SK-N-MC (cell line): ENCODE measurements at regions not wholly inside any gene's neighbourhood (a gene's known extent, or its start where the extent isn't known, plus 50 kb on each side); places are given as distances from the start of the nearest gene placed in this dataset.

ENCODE experiments used
- DNase-seq: peaks from one replicate; pipeline ENCODE4 v3.0.0-alpha.2; 2011; ENCODE audit warnings: low read depth, low spot score
- H3K27ac ChIP-seq: fragments of 200-600 bp; sonication (generic); 2 replicates; pipeline ENCODE4 v1.5.1; 2016; ENCODE audit warnings: mixed run types
- H3K36me3 ChIP-seq: fragments of 200-600 bp; sonication (generic); 2 replicates; pipeline ENCODE4 v1.6.1; 2017; ENCODE audit warnings: antibody characterized with exemption, low read length, mixed read lengths; ENCODE audit not compliant: insufficient read depth
- H3K4me3 ChIP-seq: fragments of 200-600 bp; sonication (generic); 2 replicates; pipeline ENCODE4 v1.5.1; 2016
- H3K9ac ChIP-seq: fragments of 200-600 bp; sonication (generic); 2 replicates; pipeline ENCODE4 v1.8.0; 2017; ENCODE audit warnings: mixed run types, mixed read lengths; ENCODE audit not compliant: insufficient read length
- H3K9me3 ChIP-seq: fragments of 200-600 bp; sonication (generic); 2 replicates; pipeline ENCODE4 v1.6.1; 2017; ENCODE audit warnings: low read depth, mild to moderate bottlenecking, antibody characterized with exemption, low read length, moderate library complexity, mixed read lengths
- EZH2 ChIP-seq: fragments of 200-600 bp; sonication (generic); IDR thresholded peaks from one replicate; pipeline ENCODE4 v1.6.1; 2017; ENCODE audit warnings: antibody characterized with exemption
- FOXP2 ChIP-seq: optimal IDR thresholded peaks from 2 replicates; pipeline ENCODE3; 2011; ENCODE audit warnings: mild to moderate bottlenecking, moderate library complexity; ENCODE audit not compliant: insufficient read depth; ENCODE audit errors: extremely low read length, control extremely low read depth
- POLR2AphosphoS5 ChIP-seq: IDR thresholded peaks from 2 replicates; pipeline ENCODE4 v1.6.1; 2012; ENCODE audit warnings: mild to moderate bottlenecking, low read depth, low read length, borderline replicate concordance

DNA sequence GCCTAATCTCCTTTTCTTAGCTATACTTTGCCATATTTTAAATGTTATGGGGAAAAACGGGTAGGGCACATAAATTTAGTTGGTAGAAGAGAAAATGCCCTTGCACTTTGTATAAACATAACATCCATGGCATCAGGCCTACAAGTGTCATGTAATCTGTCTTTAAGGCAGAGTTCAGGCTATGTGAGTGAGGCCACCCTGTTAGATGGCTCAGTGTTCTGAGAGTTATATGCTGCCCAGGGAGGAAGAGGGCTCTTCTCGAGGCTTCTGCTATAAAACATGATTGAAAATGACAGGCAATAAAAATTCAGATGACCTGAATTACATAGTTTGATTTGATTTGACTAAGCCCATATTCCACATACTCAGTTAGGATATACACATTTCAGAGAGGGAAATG, 553.6 kb upstream of the MAP3K7 start:
- no peak for DNase-seq
- no peak overlapping the region for H3K4me3 ChIP-seq
- H3K9me3 ChIP-seq = no peaks in the 10 kb centered on the region
- TF ChIP-seq EZH2 = no peak
- no peak for TF ChIP-seq FOXP2
- no peak for TF ChIP-seq POLR2AphosphoS5
- no peak overlapping the region for H3K27ac ChIP-seq
- H3K36me3 ChIP-seq = no peaks in the 10 kb centered on the region
- H3K9ac ChIP-seq = no peak overlapping the region

DNA sequence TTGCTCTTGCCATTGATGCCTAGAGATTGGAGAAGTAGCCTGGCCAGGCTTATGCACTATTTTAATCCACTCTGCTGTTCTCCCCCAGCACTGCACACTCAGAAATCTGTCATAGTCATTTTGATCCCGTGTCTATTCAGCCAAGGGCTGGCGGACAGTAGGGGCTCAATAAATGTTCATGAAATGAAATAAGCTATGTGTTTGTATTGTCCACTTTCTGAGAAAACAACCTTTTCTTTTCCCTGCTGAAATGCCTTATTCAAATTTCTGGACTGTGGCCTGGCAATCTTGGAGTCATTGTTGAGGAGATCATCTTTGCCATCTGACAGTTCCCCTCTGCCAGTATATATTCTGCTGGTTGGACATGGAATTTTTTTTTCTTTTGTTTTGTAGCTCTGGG, 550.4 kb upstream of the MAP3K7 start:
- H3K9me3 ChIP-seq = no peaks in the 10 kb centered on the region
- H3K27ac ChIP-seq = no peak overlapping the region
- no peak overlapping the region for H3K9ac ChIP-seq
- H3K36me3 ChIP-seq = no peaks in the 10 kb centered on the region
- TF ChIP-seq POLR2AphosphoS5 = no peak
- TF ChIP-seq EZH2 = no peak
- no peak for TF ChIP-seq FOXP2
- H3K4me3 ChIP-seq = no peak overlapping the region
- no peak for DNase-seq

DNA sequence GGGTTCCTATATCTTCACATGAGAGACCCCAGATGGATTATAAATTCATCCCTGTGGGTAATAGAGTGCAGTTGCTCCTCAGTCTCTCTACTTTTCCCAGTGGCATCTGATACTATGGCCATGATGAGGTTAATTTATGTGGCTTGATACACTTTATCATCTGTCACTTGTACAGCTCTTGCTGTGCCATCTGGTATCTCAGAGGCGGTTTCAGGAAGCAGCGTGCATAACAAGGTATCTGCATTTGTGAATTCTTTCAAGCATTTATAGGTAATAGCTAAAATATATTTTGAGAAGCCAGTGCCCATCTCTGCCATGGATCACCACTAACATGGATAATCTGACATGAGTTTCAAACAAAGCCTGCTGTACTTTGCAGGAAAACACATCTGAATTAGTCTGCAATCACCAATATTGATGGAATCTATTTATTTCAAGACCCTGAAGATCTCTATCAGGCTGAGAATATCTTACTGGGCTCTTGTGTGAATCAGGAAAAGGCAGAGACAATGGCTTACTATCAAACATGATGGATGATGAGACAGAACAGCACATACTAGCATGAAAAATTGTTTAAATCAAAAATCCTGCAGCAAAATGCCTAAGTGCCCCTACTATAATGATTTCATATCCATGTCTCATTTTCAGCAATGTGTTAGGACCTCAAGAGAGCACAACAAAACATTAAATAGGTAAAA, 548.7 kb upstream of the MAP3K7 start:
- no peak for TF ChIP-seq FOXP2
- no peak for TF ChIP-seq POLR2AphosphoS5
- TF ChIP-seq EZH2 = no peak
- no peak overlapping the region for H3K27ac ChIP-seq
- no peaks in the 10 kb centered on the region for H3K9me3 ChIP-seq
- no peaks in the 10 kb centered on the region for H3K36me3 ChIP-seq
- H3K4me3 ChIP-seq = no peak overlapping the region
- no peak overlapping the region for H3K9ac ChIP-seq
- no peak for DNase-seq

DNA sequence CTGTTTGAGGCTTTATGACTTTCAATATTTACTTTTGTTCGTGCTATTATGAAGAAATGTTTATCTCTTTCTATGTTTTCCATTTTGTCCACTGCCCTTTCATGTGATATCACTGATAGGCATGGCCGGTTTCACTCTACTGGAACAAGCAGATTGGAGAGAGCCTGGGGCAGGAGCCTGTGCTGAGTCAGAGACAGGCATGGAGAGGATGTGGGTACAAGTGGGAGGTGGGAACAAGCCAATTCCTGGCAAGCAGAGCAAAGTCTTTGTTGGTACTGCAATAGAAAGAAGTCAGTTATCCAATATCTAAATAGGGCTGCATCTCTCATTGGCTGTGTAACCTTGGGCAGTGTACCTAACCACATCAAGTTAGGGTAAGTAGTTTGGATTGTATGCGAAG, 545.6 kb upstream of the MAP3K7 start:
- no peak for DNase-seq
- no peak overlapping the region for H3K4me3 ChIP-seq

DNA sequence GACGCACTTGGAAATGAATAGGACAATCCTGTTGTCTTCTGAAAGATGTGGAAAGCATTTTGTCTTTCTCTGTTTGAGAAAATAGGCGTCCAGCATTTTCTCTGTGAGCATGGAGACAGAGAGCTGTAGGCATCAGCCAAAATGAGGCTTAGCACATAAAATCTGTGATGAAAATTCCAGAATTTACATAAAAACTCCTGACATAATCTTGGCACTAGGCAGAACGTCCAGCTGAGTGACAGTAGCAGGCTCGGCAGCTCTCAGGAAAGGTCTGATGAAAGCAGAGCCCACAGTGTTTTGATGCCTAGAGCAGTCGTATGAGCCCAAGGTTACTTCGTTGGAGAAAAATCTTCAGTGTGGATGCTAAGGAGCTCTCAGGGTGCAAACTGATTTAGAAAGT, 543.3 kb upstream of the MAP3K7 start:
- H3K36me3 ChIP-seq = no peaks in the 10 kb centered on the region
- H3K4me3 ChIP-seq = no peak overlapping the region
- DNase-seq = no peak
- no peak overlapping the region for H3K9ac ChIP-seq
- no peak overlapping the region for H3K27ac ChIP-seq
- TF ChIP-seq FOXP2 (no peak), POLR2AphosphoS5 (no peak), EZH2 (no peak)
- H3K9me3 ChIP-seq = no peaks in the 10 kb centered on the region

More for the DNA sequence above, 545.6 kb upstream of the MAP3K7 start:
- Histone ChIP-seq H3K27ac (no peak overlapping the region), H3K36me3 (no peaks in the 10 kb centered on the region), H3K9ac (no peak overlapping the region), H3K9me3 (no peaks in the 10 kb centered on the region)
- TF ChIP-seq FOXP2 = no peak
- TF ChIP-seq EZH2 = no peak
- no peak for TF ChIP-seq POLR2AphosphoS5

DNA sequence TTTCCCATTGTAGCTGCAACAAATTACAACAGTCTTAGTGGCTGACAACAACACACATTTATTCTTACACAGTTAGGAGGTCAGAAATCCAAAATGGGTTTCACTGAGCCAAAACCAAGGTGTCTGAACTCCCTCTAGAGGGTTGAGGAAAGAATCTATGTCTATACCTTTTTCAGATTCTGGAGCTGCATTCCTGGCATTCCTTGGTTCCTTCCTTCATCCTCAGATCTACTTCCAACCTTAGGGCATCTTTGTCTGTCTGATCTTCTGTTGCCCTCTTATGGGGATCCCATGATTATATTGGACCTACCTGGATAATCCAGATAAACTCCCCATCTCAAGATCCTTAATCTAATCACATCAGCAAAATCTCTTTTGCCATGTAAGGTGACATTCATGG, 540.9 kb upstream of the MAP3K7 start:
- DNase-seq = no peak
- Histone ChIP-seq H3K9me3 (no peaks in the 10 kb centered on the region), H3K4me3 (no peak overlapping the region), H3K36me3 (no peaks in the 10 kb centered on the region), H3K27ac (no peak overlapping the region), H3K9ac (no peak overlapping the region)
- no peak for TF ChIP-seq POLR2AphosphoS5
- TF ChIP-seq FOXP2 = no peak

DNA sequence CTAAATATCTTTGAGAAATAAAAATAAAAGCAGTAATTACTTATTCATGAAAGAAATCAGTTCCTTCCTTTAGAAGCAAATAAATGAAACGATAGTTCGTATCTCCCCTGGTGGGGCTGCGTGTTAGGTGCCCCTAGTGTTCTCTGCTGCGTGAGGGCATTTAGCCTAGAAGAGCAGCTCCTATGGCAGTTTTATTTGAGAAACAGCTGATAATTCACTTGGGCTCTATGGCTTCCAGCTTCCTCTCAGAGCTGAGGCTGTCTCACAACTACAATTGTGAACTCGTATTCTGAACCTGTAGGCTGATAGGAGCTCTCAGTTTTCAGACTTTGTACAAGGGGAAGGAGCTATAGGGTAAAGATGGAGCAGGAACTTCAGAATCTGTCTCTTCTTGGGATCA, 540.0 kb upstream of the MAP3K7 start:
- no peaks in the 10 kb centered on the region for H3K9me3 ChIP-seq
- H3K4me3 ChIP-seq = no peak overlapping the region
- DNase-seq = no peak
- H3K9ac ChIP-seq = no peak overlapping the region
- H3K36me3 ChIP-seq = no peaks in the 10 kb centered on the region
- H3K27ac ChIP-seq = no peak overlapping the region
- TF ChIP-seq EZH2 (no peak), FOXP2 (no peak), POLR2AphosphoS5 (no peak)

DNA sequence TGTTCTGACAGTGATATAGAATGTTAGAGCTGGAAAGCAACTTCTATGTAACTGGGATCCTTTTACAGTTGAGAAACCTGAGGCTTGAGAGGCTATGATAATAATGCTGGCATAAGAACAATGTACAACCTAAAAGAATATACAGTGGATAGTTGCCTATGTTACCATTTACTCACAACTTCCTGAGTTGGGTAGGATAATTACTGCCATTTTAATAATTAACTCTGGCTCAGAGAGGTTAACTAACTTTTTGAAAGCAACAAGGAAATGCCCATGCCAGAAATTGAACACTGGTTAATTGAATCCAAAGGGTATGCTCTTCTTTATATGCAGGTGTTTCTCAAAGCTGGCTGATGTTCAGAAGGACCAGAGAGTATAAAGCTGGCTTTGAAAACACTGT, 530.7 kb upstream of the MAP3K7 start:
- Histone ChIP-seq H3K9ac (no peak overlapping the region), H3K36me3 (no peaks in the 10 kb centered on the region), H3K27ac (no peak overlapping the region), H3K4me3 (no peak overlapping the region), H3K9me3 (no peaks in the 10 kb centered on the region)
- no peak for TF ChIP-seq POLR2AphosphoS5
- no peak for TF ChIP-seq FOXP2
- no peak for TF ChIP-seq EZH2
- DNase-seq = no peak

DNA sequence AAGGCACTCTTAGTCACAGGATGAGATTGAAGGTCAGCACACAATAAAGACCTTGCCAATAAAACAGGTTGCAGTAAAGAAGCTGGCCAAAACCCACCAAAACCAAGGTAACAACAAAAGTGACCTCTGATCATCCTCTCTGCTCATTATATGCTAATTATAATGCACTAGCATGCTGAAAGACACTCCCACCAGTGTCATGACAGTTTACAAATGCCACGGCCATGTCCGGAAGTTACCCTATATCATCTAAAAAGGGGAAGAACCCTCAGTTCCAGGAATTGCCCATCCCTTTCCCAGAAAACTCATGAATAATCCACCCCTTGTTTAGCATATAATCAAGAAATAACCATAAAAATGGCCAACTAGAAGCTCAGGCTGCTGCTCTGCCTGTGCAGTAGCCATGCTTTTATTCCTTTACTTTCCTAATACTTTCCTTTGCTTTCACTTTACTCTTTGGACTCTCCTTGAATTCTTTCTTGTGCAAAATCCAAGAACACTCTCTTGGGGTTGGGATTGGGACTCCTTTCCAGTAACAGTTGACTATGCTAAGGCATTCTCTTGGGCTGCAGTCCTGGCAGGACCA, 527.3 kb upstream of the MAP3K7 start:
- no peaks in the 10 kb centered on the region for H3K36me3 ChIP-seq
- no peaks in the 10 kb centered on the region for H3K9me3 ChIP-seq
- H3K9ac ChIP-seq = no peak overlapping the region
- H3K4me3 ChIP-seq = no peak overlapping the region
- DNase-seq = no peak
- H3K27ac ChIP-seq = no peak overlapping the region
- TF ChIP-seq EZH2 = no peak
- TF ChIP-seq POLR2AphosphoS5 = no peak
